Stimulated activated CD4-positive, alpha-beta T cell treated with anti-CD3 and anti-CD28 coated beads, Interleukin-15, amount 100 ng/mL, for 48 hours (primary cell): ENCODE measurements at regions not wholly inside any gene's neighbourhood (a gene's known extent, or its start where the extent isn't known, plus 50 kb on each side); places are given as distances from the start of the nearest gene placed in this dataset.
"Not testable (repeated sequence)": the region's sequence is repeated elsewhere in the genome, so short reads cannot be mapped to it uniquely, and the experiment has no call there.

Experiments
- DNase-seq, 2 donors: peaks; one replicate each; pipeline ENCODE4 v3.0.0-alpha.2; 2020; ENCODE audit warnings: low read depth in 2 of 2

DNA sequence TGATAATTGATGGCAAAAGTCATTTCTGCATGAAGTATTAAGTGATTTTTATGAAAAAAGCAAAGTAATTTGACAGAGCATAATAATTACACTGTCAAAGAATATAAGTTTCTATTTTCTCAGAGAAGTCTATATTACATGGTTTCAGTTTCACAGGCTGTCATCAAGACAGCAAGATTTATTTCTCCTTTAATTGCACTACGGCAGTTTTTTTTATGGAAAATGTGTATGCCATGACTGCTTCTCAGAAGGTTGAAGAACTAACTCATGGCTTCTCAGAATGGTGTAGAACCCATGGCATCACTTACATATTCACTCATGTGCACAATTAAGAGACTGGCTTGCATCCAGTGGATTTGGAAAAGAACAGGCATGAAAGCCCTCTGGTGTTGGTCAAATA is 870.3 kb upstream of the SORCS1 start:
- no peak for DNase-seq

- DNase-seq, result not testable (repeated sequence)
Measured at GRCh38 chr10:108033518-108033917, 869.0 kb upstream of the SORCS1 start.

- DNase-seq, result no peak
Measured at GRCh38 chr10:108031505-108031904, 867.0 kb upstream of the SORCS1 start.

DNA sequence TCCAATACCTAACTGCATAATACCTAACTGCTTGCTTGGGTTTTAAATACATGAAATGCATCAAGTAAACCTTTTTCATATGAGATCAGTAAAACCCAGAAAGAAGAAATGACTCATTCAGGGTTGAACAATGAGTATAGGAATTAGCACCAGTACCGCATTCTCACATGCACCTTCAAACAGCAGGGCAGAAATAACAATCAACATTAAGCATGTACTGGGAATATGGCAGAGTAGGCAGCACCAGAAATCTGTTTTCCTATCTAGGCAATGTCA is 850.3 kb upstream of the SORCS1 start:
- DNase-seq, result no peak

GRCh38 chr10:108014145-108014901 is 849.8 kb upstream of the SORCS1 start:
- no peak for DNase-seq

DNA sequence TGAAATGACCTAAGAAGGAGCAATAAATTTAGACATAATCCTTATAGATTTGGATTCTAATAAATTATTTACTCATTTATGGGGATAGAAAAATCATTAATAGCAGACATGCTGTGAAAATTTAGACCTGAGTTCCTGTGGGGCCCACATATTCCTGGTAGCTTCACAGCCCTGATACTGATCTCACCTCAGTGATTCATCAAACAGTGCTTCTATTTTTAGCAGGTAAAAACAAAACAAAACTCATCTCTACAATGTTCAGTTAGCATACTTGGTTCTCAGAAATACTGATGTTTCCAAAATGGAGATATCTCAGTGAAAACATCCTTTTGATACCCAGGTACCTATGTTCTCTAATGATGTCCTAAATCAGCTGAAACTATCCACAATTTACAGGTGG is 841.1 kb upstream of the SORCS1 start:
- no peak for DNase-seq

GRCh38 chr10:108003576-108003975 is 839.1 kb upstream of the SORCS1 start:
- no peak for DNase-seq

GRCh38 chr10:108003061-108003460 is 838.6 kb upstream of the SORCS1 start:
- DNase-seq, result no peak

DNA sequence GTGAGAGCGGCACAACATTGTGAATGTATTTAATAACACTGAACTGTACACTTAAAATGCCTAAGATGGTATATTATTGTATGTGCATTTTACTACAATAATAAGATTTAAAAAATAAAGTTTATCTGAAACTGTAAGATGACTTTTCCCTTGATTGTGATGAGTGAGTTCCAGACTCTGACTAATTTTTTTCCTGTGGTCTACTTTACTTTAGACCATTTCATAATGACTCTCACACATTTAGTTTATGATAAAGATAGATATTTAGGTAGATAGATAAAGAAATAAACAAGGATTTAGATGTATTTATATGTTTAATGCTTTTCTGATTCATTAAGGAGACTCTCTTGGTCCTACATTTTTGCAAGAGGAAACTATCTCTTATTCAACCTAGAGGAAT is 835.9 kb upstream of the SORCS1 start:
- no peak for DNase-seq

DNA sequence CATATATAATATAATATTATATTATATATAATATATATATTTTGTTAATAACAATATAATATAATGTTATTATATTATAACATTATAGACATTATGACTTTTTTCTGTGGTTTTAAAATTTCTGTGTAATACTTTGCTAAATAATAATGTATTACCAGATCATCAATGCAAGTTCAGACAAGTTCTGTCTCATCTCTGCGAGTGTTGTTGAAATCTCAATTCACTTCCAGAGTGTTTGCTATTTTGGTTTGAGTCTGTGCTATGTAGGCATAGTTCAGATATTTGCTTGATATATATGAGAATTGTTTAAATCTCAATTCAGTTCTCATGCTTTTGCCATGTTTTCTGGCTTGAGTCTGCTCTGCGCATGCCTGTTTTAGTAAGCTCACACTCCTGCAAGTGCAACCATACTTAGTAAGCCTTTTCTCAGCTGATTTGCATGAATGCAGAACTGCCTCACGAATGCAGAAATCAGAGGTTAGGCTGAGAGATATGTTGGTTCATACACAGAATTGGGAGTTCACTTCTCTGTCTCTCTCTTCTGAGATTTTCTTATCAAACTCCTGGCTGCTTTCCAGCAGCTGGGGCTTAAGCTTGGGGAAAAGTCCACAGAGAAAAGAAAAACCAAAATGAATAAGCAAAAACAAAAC is 830.2 kb upstream of the SORCS1 start:
- DNase-seq, result no peak

- DNase-seq, result no peak
Measured at GRCh38 chr10:107986571-107986970, 822.1 kb upstream of the SORCS1 start.

DNA sequence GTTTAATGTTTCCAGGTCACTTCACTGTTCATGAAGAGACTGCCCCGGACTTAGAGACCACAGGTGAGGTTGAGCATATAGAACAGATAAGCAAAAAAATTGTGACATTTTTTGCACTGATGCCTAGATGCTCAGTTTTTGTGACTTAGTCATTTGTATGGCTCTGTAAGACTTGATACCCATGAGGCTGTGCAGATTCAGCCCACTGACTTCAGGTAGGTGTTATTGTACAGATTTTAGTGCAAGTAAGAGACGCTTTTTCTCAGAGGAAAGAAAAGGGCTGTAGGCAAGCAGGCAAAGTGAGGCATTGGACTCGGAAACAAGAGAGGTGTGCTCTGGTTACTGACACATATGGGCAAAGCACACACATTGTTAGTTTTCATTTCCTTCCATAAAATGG is 820.1 kb upstream of the SORCS1 start:
- no peak for DNase-seq

DNA sequence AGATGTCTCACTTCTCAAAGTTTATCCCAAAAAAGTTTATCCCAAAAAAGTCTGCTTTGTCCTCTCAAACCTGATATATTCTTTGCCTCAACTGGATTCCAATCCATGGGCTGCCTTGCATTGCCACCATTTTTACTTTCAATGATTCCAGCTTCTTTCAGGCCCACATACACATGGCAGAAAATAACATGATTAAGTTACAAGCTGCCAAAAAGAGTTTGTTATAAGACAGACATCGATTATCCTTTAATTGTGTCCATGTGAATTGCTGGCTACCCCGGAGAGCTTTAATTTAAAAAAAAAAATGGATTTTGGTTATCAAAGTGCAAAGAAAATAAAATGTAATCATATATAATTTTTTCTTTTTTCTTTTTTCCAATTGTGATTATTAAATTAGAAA is 819.6 kb upstream of the SORCS1 start:
- DNase-seq, result no peak

GRCh38 chr10:107978455-107978854 is 813.9 kb upstream of the SORCS1 start:
- no peak for DNase-seq

GRCh38 chr10:107971973-107972372 is 807.5 kb upstream of the SORCS1 start:
- DNase-seq, result no peak

DNA sequence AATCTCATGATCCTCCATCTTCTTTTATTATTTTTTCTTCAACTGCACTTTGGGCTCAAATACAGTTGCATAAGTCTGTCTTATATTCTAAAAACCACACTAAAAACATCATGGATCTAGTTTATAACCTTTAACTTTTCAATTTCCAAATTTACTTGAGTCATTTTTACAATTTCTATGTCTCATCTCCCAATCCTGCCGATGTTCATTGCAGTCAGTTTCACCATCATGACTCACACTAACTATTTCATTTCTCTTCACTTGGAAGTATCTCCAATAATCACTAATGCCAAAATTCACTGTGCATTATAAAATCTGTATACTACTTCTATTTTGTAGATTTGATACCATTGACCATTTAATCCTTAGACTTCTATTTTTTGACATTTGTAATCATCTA is 806.9 kb upstream of the SORCS1 start:
- no peak for DNase-seq

- no peak for DNase-seq
Measured at GRCh38 chr10:107970512-107970911, 806.0 kb upstream of the SORCS1 start.

DNA sequence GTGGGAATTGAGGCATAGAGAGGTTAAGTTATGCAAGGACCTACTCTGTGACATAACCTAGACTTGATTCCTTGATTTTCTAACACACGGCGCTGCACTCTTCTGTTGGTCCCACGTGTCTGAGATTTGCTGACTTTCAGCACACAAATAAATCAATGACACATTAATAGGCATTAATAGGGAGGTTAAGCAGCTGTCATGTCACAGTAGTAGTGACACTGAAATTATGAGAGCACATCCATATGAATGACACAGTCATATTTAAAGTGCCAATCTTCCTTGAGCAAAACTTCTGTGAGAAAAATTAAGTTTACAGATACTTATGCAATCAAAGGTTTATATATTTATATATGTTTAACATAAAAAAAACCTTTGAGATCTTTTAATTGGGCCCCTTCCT is 805.4 kb upstream of the SORCS1 start:
- DNase-seq, result no peak

- no peak for DNase-seq
Measured at GRCh38 chr10:107966826-107967225, 802.3 kb upstream of the SORCS1 start.

- DNase-seq, result no peak
Measured at GRCh38 chr10:107952649-107953556, 788.4 kb upstream of the SORCS1 start.

- DNase-seq, result not testable (repeated sequence)
Measured at GRCh38 chr10:107950411-107951062, 786.0 kb upstream of the SORCS1 start.

GRCh38 chr10:107942826-107943225 is 778.3 kb upstream of the SORCS1 start:
- no peak for DNase-seq
